Stimulated activated naive CD8-positive, alpha-beta T cell treated with anti-CD3 and anti-CD28 coated beads, Interleukin-15, amount 100 ng/mL, for 72 hours (primary cell): ENCODE measurements at regions not wholly inside any gene's neighbourhood (a gene's known extent, or its start where the extent isn't known, plus 50 kb on each side); places are given as distances from the start of the nearest gene placed in this dataset.

Experiments used
- ATAC-seq: fragments of 150-1000 bp; cut with Tn5 transposase; 2 replicates; pipeline ENCODE4 v1.10.0; 2021; ENCODE audit warnings: mild to moderate bottlenecking, moderate library complexity
- DNase-seq, 2 donors: peaks; one replicate each; pipeline ENCODE4 v3.0.0; 2021 to 2022
- H3K27ac Mint-ChIP-seq, 2 donors: one replicate each; pipeline ENCODE4 v1.8.0; 2022; ENCODE audit warnings: mild to moderate bottlenecking in 2 of 2, mixed read lengths in 2 of 2, moderate library complexity in 2 of 2
- H3K27me3 Mint-ChIP-seq: one replicate; pipeline ENCODE4 v1.8.0; 2022; ENCODE audit warnings: mixed read lengths
- H3K4me1 Mint-ChIP-seq: one replicate; pipeline ENCODE4 v1.8.0; 2022; ENCODE audit warnings: mild to moderate bottlenecking, mixed read lengths
- H3K4me3 Mint-ChIP-seq, 2 donors: one replicate each; pipeline ENCODE4 v1.8.0; 2022; ENCODE audit warnings: mild to moderate bottlenecking in 2 of 2, mixed read lengths in 2 of 2, moderate library complexity in 1 of 2
- H3K9me3 Mint-ChIP-seq, 2 donors: one replicate each; pipeline ENCODE4 v1.8.0; 2022; ENCODE audit warnings: mixed read lengths in 2 of 2

DNA sequence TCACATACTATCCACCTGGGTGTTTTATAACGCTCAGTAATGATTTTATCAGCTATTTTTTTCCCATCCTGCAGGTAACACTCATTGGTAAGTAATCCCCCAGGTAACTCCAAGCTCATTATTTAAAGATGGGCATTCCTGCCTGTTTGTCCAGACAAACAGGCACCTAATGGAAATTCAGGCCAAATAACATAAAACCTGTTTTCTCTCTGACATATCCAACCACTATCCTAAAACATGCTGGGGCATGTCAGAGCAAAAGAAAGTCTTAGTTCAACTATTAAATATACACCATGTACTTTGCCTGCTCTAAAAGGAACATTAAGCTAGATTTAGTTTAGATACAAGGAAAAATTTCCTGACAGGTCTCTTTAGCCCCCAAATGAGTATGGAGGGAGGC, 987.7 kb downstream of the TTLL7 start:
- DNase-seq, result no peak
- Mint-ChIP-seq H3K27ac (no peak overlapping the region), H3K4me3 (no peak overlapping the region), H3K27me3 (no peaks in the 10 kb centered on the region), H3K9me3 (no peaks in the 10 kb centered on the region), H3K4me1 (no peaks in the 10 kb centered on the region)
- ATAC-seq, result no peak

GRCh38 chr1:83006271-83006670, 992.7 kb downstream of the TTLL7 start:
- ATAC-seq, result no peak
- Mint-ChIP-seq H3K27ac (no peak overlapping the region), H3K4me1 (no peaks in the 10 kb centered on the region), H3K4me3 (no peak overlapping the region), H3K9me3 (no peaks in the 10 kb centered on the region), H3K27me3 (no peaks in the 10 kb centered on the region)
- no peak for DNase-seq

GRCh38 chr1:83000286-83000685, 998.6 kb downstream of the TTLL7 start:
- ATAC-seq (no peak), DNase-seq (no peak)
- H3K27ac Mint-ChIP-seq, result no peak overlapping the region
- H3K4me1 Mint-ChIP-seq, result no peaks in the 10 kb centered on the region
- no peaks in the 10 kb centered on the region for H3K9me3 Mint-ChIP-seq
- H3K27me3 Mint-ChIP-seq, result no peaks in the 10 kb centered on the region
- H3K4me3 Mint-ChIP-seq, result no peak overlapping the region

GRCh38 chr1:82995951-82996350, 1003.0 kb downstream of the TTLL7 start:
- Mint-ChIP-seq H3K4me3 (no peak overlapping the region), H3K9me3 (peaks cover 9% of the 10 kb centered on the region in 2 donors), H3K27ac (no peak overlapping the region), H3K27me3 (no peaks in the 10 kb centered on the region), H3K4me1 (no peaks in the 10 kb centered on the region)
- ATAC-seq (no peak), DNase-seq (no peak)

DNA sequence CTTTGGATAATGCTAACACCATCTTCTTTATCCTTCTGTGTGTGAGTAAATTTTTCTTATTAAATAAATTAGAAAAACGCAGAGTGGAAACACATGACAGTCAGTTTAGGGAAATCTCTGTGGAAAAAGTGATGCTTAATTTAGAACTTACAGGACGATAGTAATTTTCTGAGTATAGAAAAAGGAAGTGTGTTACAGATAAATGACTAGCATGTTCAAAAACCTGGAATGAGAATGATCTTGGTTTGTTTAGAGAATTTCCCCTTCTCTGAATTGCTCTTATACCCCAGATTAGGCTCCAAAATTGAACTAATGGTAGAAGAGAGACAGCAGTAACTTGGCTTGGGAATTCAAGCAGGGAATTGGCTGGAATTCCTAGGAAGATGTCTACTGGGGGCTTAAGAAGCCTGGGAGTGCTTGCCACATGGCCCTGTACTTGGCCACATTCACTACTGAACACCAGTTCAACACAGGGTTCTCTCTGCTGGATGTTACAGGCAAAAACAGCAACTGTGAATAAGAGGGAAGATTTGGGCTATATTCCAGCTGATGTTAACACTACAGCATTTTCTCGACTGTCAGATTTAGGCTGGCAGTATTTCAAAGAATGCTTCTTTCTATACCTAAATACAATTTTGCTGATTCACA, 1004.2 kb downstream of the TTLL7 start:
- Mint-ChIP-seq H3K4me3 (no peak overlapping the region), H3K27ac (no peak overlapping the region), H3K4me1 (no peaks in the 10 kb centered on the region), H3K9me3 (peaks cover 9% of the 10 kb centered on the region in 2 donors), H3K27me3 (no peaks in the 10 kb centered on the region)
- no peak for DNase-seq
- ATAC-seq, result no peak

GRCh38 chr1:82991569-82991968, 1007.4 kb downstream of the TTLL7 start:
- H3K27ac Mint-ChIP-seq, result no peak overlapping the region
- peaks cover 9% of the 10 kb centered on the region in 2 donors for H3K9me3 Mint-ChIP-seq
- no peak for ATAC-seq
- no peak for DNase-seq
- H3K27me3 Mint-ChIP-seq, result no peaks in the 10 kb centered on the region
- H3K4me3 Mint-ChIP-seq, result no peak overlapping the region
- H3K4me1 Mint-ChIP-seq, result no peaks in the 10 kb centered on the region

DNA sequence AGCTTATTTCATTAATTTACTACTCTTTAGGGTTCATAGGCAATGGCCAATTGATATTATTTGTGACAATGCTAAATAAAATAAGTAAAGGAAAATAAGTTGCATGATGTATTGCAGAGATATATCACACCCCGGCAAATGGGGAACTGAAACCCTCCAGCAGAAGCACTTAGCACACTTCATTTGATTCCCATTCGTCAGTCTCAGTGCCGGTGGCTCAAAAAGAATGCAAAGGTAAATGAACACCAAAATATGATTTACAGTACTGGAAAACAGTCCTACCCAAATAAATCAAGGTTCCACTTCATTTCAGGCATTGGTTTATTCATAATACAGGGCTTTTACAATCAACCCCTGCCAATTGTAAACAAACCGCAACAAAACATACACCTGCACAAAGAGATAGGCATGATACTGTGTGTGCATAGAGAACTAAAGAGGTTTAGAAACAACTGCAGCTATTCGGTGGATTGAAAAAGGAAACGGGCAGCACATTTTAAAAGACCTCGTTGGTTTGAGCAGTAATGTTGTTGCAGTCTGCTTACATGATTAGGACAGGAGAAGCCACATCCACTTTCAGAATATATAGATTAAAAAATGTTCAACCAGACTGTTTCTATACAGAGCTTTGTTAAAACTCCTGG, 1019.2 kb downstream of the TTLL7 start:
- Mint-ChIP-seq H3K4me1 (no peaks in the 10 kb centered on the region), H3K27me3 (peaks cover 30% of the 10 kb centered on the region), H3K27ac (no peak overlapping the region), H3K4me3 (no peak overlapping the region), H3K9me3 (no peaks in the 10 kb centered on the region)
- DNase-seq (no peak), ATAC-seq (no peak)

GRCh38 chr1:82978461-82979324, 1020.2 kb downstream of the TTLL7 start:
- no peak overlapping the region for H3K27ac Mint-ChIP-seq
- H3K9me3 Mint-ChIP-seq, result peaks cover 0 to 6% of the 10 kb centered on the region in 2 donors
- ATAC-seq (no peak), DNase-seq (no peak)
- no peak overlapping the region for H3K4me3 Mint-ChIP-seq
- H3K27me3 Mint-ChIP-seq, result peaks cover 30% of the 10 kb centered on the region
- no peaks in the 10 kb centered on the region for H3K4me1 Mint-ChIP-seq

- ATAC-seq (no peak), DNase-seq (no peak)
- H3K27ac Mint-ChIP-seq, result no peak overlapping the region
- no peak overlapping the region for H3K4me3 Mint-ChIP-seq
- peaks cover 0 to 6% of the 10 kb centered on the region in 2 donors for H3K9me3 Mint-ChIP-seq
- no peaks in the 10 kb centered on the region for H3K4me1 Mint-ChIP-seq
- H3K27me3 Mint-ChIP-seq, result no peaks in the 10 kb centered on the region
Measured at GRCh38 chr1:82972841-82973553, 1025.9 kb downstream of the TTLL7 start.

GRCh38 chr1:82969340-82969739, 1029.6 kb downstream of the TTLL7 start:
- ATAC-seq (no peak), DNase-seq (no peak)
- H3K4me1 Mint-ChIP-seq, result no peaks in the 10 kb centered on the region
- peaks cover 0 to 6% of the 10 kb centered on the region in 2 donors for H3K9me3 Mint-ChIP-seq
- H3K27ac Mint-ChIP-seq, result no peak overlapping the region
- H3K4me3 Mint-ChIP-seq, result no peak overlapping the region
- H3K27me3 Mint-ChIP-seq, result no peaks in the 10 kb centered on the region

DNA sequence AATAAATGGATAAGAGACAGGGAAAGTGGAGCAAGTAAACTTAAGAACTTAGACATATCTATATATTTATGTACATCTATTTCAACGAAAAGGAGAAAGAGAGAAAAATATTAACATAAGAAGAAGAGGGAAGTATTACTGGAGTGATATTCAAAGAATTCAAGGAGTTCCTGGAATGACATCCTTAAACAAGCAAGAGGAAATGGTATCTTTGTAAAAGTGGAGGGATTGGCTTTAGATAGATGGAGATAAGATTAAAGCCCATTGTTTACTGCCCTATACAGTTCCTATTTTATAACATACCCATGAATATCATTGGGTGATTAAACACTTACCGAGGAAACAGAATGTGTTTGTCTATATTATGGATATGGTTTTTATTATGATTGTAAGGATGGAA, 1036.3 kb downstream of the TTLL7 start:
- no peak for ATAC-seq
- DNase-seq, result no peak
- Mint-ChIP-seq H3K9me3 (no peaks in the 10 kb centered on the region), H3K27me3 (no peaks in the 10 kb centered on the region), H3K4me1 (no peaks in the 10 kb centered on the region), H3K4me3 (no peak overlapping the region), H3K27ac (no peak overlapping the region)

DNA sequence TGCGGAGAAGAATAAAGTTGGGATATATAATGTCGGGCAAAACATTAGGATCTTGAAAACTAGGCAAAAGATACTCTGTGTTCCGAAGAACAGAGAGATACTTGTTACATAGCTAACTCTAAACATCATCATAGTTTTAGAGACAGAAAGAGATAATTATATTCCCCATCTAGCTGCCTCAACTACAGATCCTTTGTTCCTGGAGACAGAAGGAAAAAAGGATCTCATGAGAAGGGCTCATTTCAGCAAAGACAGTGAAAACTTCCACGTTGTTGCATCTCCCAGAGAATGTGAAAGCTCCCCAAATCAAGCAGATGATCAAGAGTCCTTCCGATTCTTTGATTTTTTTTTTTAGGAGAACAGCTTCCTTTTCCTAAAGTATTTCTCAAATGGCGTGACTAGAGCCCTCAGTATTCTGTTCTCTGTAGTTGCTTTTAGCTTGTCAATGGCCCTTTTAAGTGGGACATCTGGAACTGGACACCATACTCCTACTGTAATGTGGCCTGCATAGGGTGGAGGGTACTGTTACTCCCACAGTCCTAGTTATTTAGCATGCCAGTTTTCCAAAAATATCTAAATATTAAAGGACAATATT, 1048.2 kb downstream of the TTLL7 start:
- Mint-ChIP-seq H3K4me3 (no peak overlapping the region), H3K4me1 (no peaks in the 10 kb centered on the region), H3K27me3 (no peaks in the 10 kb centered on the region), H3K9me3 (no peaks in the 10 kb centered on the region), H3K27ac (no peak overlapping the region)
- ATAC-seq (no peak), DNase-seq (no peak)

DNA sequence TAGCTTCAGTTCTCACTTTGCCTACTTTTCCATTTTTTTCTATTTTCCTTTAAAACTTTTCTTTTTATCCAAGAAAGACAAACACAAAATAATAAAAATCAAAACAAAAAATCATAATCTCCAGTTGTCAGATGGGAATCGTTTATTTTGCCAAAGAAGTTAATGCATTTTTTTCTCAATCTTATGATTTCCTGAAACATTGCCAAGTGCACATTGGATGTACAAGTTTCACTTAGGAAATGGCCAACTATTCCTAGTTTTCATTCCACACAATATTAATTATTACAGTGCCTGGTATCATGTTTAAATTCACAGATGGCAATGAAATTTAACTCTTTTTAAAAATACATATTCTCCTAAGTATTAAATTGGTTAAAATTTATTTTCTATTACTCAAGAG, 1050.5 kb downstream of the TTLL7 start:
- Mint-ChIP-seq H3K27me3 (no peaks in the 10 kb centered on the region), H3K9me3 (no peaks in the 10 kb centered on the region), H3K27ac (no peak overlapping the region), H3K4me3 (no peak overlapping the region), H3K4me1 (no peaks in the 10 kb centered on the region)
- no peak for ATAC-seq
- DNase-seq, result no peak

DNA sequence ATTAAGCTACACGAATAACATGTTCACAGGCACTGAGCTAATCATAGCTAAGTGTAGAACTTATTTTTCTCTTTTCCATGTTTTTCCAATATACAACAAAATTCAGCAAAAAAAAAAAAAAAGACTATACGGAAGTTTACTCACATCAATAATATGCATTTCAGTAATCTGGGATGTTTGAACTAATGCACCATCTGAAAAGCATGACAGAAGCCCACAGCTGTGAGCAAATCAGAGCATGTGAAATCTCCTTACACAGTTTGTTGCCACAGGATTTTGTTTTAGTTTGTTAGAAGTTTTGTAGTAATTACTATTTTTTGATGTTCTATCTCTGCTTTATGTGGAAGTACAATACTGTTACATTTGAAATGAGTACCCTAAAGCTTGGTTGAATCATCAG, 1051.7 kb downstream of the TTLL7 start:
- no peak for ATAC-seq
- no peak overlapping the region for H3K4me3 Mint-ChIP-seq
- H3K4me1 Mint-ChIP-seq, result no peaks in the 10 kb centered on the region

DNA sequence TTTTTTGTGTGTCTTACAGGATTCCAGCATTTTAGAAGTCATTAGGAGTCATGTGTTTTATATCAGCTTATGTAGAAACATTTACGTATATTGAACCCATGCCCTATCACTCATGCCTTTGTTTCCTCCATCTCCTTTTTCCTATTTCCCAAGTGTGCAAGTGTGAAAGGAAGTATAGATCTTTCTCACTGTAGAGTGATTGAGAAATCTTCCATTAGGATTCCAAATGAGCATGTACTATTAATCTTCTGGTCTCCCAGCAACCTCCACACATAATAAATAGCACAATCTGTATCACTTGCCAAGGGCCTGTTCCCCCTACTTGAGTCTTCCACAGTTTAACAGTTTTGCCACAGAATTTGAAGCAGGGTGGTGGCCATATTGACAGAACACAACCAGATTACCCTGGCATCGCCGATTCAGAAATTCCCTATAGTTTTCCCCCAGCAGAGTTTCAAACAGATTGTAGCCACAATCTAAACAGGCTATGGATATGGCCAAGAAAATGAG, 1052.8 kb downstream of the TTLL7 start:
- DNase-seq (no peak), ATAC-seq (no peak)
- Mint-ChIP-seq H3K4me3 (no peak overlapping the region), H3K27me3 (peaks cover 8% of the 10 kb centered on the region), H3K27ac (no peak overlapping the region), H3K4me1 (no peaks in the 10 kb centered on the region), H3K9me3 (no peaks in the 10 kb centered on the region)

More for the DNA sequence above, 1051.7 kb downstream of the TTLL7 start:
- no peak for DNase-seq
- Mint-ChIP-seq H3K9me3 (no peaks in the 10 kb centered on the region), H3K27ac (no peak overlapping the region), H3K27me3 (peaks cover 8% of the 10 kb centered on the region)
